GM12892 (cell line): ENCODE measurements at regions not wholly inside any gene's neighbourhood (a gene's known extent, or its start where the extent isn't known, plus 50 kb on each side); places are given as distances from the start of the nearest gene placed in this dataset.

Source experiments
- POLR2A ChIP-seq: IDR thresholded peaks from 2 replicates; pipeline ENCODE4 v1.6.1; 2011; ENCODE audit warnings: low read depth, low read length, control low read depth
- TAF1 ChIP-seq: IDR thresholded peaks from 2 replicates; pipeline ENCODE4 v1.6.1; 2011; ENCODE audit warnings: low read depth, mild to moderate bottlenecking, control low read depth, low read length, borderline replicate concordance

- no peak for TF ChIP-seq POLR2A
- TF ChIP-seq TAF1 = no peak
Measured at GRCh38 chr2:58875436-58875835, 634.3 kb upstream of the FANCL start.
